ENCODE measurements at regions not wholly inside any gene's neighbourhood (a gene's known extent, or its start where the extent isn't known, plus 50 kb on each side); places are given as distances from the start of the nearest gene placed in this dataset.
"Not testable (repeated sequence)": the region's sequence is repeated elsewhere in the genome, so short reads cannot be mapped to it uniquely, and the experiment has no call there.

DNA sequence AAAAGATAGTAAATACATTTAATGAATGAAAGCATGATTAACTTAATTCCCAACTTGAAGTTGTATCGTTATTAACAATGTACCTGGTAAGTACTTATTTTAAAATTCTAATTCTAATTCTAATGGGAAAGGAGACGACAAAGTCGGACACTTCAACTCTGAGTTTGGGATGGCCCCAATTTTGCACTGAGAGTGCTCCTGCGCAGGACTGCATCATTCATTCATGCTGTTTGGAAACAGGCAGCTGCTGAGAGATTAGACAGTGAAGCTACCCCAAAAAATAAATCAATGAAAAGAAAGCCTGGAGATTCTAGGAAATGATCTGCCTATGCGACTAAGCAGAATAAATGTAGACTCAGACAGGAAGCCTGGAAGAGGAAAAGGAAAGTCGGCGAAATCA, 141.7 kb upstream of the VKORC1L1 start:
- H3K9ac ChIP-seq (ENCODE audit: low read length) = peak overlapping the region; percentile 34
- H3K27me3 ChIP-seq (ENCODE audit: control insufficient read depth, insufficient read depth, low read length) = no peaks in the 10 kb centered on the region
- no peaks in the 10 kb centered on the region for H3K36me3 ChIP-seq (ENCODE audit: control insufficient read depth, insufficient read depth, low read length)
- no peaks in the 10 kb centered on the region for H3K9me3 ChIP-seq (ENCODE audit: control insufficient read depth, low read length)
- peaks cover 7% of the 10 kb centered on the region for H3K4me1 ChIP-seq (ENCODE audit: control insufficient read depth, insufficient read depth, low read length)
- H3K4me3 ChIP-seq (ENCODE audit: low read length) = no peak overlapping the region

GRCh38 chr7:65731562-65732035, 141.3 kb upstream of the VKORC1L1 start:
- Histone ChIP-seq H3K9me3 (ENCODE audit: control insufficient read depth, low read length) (no peaks in the 10 kb centered on the region), H3K4me3 (ENCODE audit: low read length) (no peak overlapping the region), H3K27me3 (ENCODE audit: control insufficient read depth, insufficient read depth, low read length) (no peaks in the 10 kb centered on the region), H3K9ac (ENCODE audit: low read length) (peak overlapping the region; percentile 34), H3K36me3 (ENCODE audit: control insufficient read depth, insufficient read depth, low read length) (no peaks in the 10 kb centered on the region), H3K4me1 (ENCODE audit: control insufficient read depth, insufficient read depth, low read length) (peaks cover 7% of the 10 kb centered on the region)

GRCh38 chr7:65744406-65744805, 128.5 kb upstream of the VKORC1L1 start:
- Histone ChIP-seq H3K9me3 (ENCODE audit: control insufficient read depth, low read length) (no peaks in the 10 kb centered on the region), H3K27me3 (ENCODE audit: control insufficient read depth, insufficient read depth, low read length) (no peaks in the 10 kb centered on the region), H3K4me3 (ENCODE audit: low read length) (no peak overlapping the region), H3K36me3 (ENCODE audit: control insufficient read depth, insufficient read depth, low read length) (no peaks in the 10 kb centered on the region), H3K4me1 (ENCODE audit: control insufficient read depth, insufficient read depth, low read length) (peaks cover 7% of the 10 kb centered on the region), H3K9ac (ENCODE audit: low read length) (no peak overlapping the region)

DNA sequence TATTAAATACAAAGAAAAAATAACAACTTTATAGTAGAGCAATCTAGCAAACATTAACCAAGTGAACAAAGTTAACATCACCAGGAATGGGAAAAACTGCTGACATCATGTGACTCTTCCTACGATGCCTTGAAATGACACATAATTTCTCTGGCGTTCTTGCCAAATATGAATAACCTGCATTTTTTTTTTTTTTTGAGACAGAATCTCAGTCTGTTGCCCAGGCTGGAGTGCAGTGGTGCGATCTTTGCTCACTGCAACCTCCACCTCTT, 126.5 kb upstream of the VKORC1L1 start:
- Histone ChIP-seq H3K27me3 (ENCODE audit: control insufficient read depth, insufficient read depth, low read length) (no peaks in the 10 kb centered on the region), H3K9me3 (ENCODE audit: control insufficient read depth, low read length) (no peaks in the 10 kb centered on the region), H3K4me1 (ENCODE audit: control insufficient read depth, insufficient read depth, low read length) (peaks cover 16% of the 10 kb centered on the region), H3K4me3 (ENCODE audit: low read length) (no peak overlapping the region), H3K9ac (ENCODE audit: low read length) (no peak overlapping the region), H3K36me3 (ENCODE audit: control insufficient read depth, insufficient read depth, low read length) (no peaks in the 10 kb centered on the region)

DNA sequence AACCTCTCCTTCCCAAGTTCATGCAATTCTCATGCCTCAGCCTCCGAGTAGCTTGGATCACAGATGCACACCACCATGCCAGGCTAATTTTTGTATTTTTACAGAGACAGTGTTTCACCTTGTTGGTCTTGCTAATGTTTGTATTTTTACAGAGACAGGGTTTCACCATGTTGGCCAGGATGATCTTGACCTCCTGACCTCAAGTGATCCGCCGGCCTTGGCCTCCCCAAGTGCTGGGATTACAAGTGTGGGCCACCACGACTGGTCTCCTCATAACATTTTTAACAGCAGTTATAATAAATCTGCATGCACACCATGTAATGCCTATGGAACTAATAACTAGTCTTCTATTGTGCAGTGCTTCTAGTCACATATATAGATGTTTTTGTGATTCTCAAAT, 123.8 kb upstream of the VKORC1L1 start:
- H3K9ac ChIP-seq (ENCODE audit: low read length) = no peak overlapping the region
- peaks cover 16% of the 10 kb centered on the region for H3K4me1 ChIP-seq (ENCODE audit: control insufficient read depth, insufficient read depth, low read length)

GRCh38 chr7:65749518-65749917, 123.4 kb upstream of the VKORC1L1 start:
- Histone ChIP-seq H3K4me3 (ENCODE audit: low read length) (no peak overlapping the region), H3K27me3 (ENCODE audit: control insufficient read depth, insufficient read depth, low read length) (no peaks in the 10 kb centered on the region), H3K9ac (ENCODE audit: low read length) (no peak overlapping the region), H3K9me3 (ENCODE audit: control insufficient read depth, low read length) (no peaks in the 10 kb centered on the region), H3K4me1 (ENCODE audit: control insufficient read depth, insufficient read depth, low read length) (peaks cover 16% of the 10 kb centered on the region), H3K36me3 (ENCODE audit: control insufficient read depth, insufficient read depth, low read length) (no peaks in the 10 kb centered on the region)

More for the DNA sequence above, 123.8 kb upstream of the VKORC1L1 start:
- no peaks in the 10 kb centered on the region for H3K36me3 ChIP-seq (ENCODE audit: control insufficient read depth, insufficient read depth, low read length)
- no peaks in the 10 kb centered on the region for H3K27me3 ChIP-seq (ENCODE audit: control insufficient read depth, insufficient read depth, low read length)
- no peak overlapping the region for H3K4me3 ChIP-seq (ENCODE audit: low read length)
- no peaks in the 10 kb centered on the region for H3K9me3 ChIP-seq (ENCODE audit: control insufficient read depth, low read length)

GRCh38 chr7:65750511-65751344, 122.1 kb upstream of the VKORC1L1 start:
- Histone ChIP-seq H3K4me3 (ENCODE audit: low read length) (peak overlapping the region; percentile 96), H3K9me3 (ENCODE audit: control insufficient read depth, low read length) (no peaks in the 10 kb centered on the region), H3K36me3 (ENCODE audit: control insufficient read depth, insufficient read depth, low read length) (no peaks in the 10 kb centered on the region), H3K9ac (ENCODE audit: low read length) (peak overlapping the region; percentile 87), H3K27me3 (ENCODE audit: control insufficient read depth, insufficient read depth, low read length) (no peaks in the 10 kb centered on the region), H3K4me1 (ENCODE audit: control insufficient read depth, insufficient read depth, low read length) (peaks cover 12% of the 10 kb centered on the region)

- not testable (repeated sequence) for H3K9me3 ChIP-seq (ENCODE audit: control insufficient read depth, low read length); H3K27me3 ChIP-seq (ENCODE audit: control insufficient read depth, insufficient read depth, low read length); H3K4me3 ChIP-seq (ENCODE audit: low read length); H3K9ac ChIP-seq (ENCODE audit: low read length); H3K36me3 ChIP-seq (ENCODE audit: control insufficient read depth, insufficient read depth, low read length); H3K4me1 ChIP-seq (ENCODE audit: control insufficient read depth, insufficient read depth, low read length)
These were observed 118.8 kb upstream of the VKORC1L1 start for GRCh38 chr7:65754070-65754469.

GRCh38 chr7:65758991-65759390, 113.9 kb upstream of the VKORC1L1 start:
- H3K4me1 ChIP-seq (ENCODE audit: control insufficient read depth, insufficient read depth, low read length); H3K9me3 ChIP-seq (ENCODE audit: control insufficient read depth, low read length); H3K9ac ChIP-seq (ENCODE audit: low read length); H3K36me3 ChIP-seq (ENCODE audit: control insufficient read depth, insufficient read depth, low read length); H3K4me3 ChIP-seq (ENCODE audit: low read length); H3K27me3 ChIP-seq (ENCODE audit: control insufficient read depth, insufficient read depth, low read length): not testable (repeated sequence)

DNA sequence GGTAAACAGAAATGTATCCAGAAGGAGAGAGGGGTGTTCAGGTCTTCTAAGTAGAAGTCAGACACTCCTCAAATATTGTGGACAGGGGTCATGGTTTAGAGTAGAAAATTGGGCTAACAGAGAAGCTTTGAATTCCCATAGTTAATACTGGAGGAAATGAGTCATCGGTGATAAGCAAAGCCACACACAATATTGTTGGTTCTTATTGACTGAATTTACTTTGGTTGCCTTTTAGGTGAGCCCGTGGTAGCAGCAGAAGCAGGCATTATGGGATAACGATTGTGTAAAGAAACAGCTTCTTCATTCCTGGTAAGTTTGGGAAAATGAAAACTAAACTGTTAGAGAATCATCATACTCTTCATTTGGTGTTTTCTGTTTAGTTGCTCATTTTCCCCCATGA, 110.2 kb upstream of the VKORC1L1 start:
- not testable (repeated sequence) for H3K4me1 ChIP-seq (ENCODE audit: control insufficient read depth, insufficient read depth, low read length); H3K9ac ChIP-seq (ENCODE audit: low read length); H3K36me3 ChIP-seq (ENCODE audit: control insufficient read depth, insufficient read depth, low read length); H3K27me3 ChIP-seq (ENCODE audit: control insufficient read depth, insufficient read depth, low read length); H3K9me3 ChIP-seq (ENCODE audit: control insufficient read depth, low read length); H3K4me3 ChIP-seq (ENCODE audit: low read length)

DNA sequence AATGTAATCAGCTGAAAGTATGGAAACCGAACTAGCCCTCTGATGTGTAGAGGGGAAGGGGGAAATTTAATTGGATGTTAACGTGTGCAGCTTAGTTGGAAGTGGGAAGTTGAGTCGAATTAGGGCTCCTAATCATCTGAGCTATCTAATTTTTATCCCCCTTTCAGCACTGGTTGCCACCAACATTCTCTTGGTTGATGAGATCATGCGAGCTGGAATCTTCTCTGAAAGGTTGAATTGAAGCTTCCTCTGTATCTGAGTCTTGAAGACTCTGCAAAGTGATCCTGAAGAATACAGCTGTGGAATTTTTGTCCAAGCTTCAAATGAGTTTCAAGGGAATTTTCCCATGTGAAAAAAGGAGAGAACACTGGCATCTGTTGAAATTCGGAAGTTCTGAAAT, 109.8 kb upstream of the VKORC1L1 start:
- not testable (repeated sequence) for H3K4me1 ChIP-seq (ENCODE audit: control insufficient read depth, insufficient read depth, low read length); H3K36me3 ChIP-seq (ENCODE audit: control insufficient read depth, insufficient read depth, low read length); H3K4me3 ChIP-seq (ENCODE audit: low read length); H3K27me3 ChIP-seq (ENCODE audit: control insufficient read depth, insufficient read depth, low read length); H3K9ac ChIP-seq (ENCODE audit: low read length); H3K9me3 ChIP-seq (ENCODE audit: control insufficient read depth, low read length)

DNA sequence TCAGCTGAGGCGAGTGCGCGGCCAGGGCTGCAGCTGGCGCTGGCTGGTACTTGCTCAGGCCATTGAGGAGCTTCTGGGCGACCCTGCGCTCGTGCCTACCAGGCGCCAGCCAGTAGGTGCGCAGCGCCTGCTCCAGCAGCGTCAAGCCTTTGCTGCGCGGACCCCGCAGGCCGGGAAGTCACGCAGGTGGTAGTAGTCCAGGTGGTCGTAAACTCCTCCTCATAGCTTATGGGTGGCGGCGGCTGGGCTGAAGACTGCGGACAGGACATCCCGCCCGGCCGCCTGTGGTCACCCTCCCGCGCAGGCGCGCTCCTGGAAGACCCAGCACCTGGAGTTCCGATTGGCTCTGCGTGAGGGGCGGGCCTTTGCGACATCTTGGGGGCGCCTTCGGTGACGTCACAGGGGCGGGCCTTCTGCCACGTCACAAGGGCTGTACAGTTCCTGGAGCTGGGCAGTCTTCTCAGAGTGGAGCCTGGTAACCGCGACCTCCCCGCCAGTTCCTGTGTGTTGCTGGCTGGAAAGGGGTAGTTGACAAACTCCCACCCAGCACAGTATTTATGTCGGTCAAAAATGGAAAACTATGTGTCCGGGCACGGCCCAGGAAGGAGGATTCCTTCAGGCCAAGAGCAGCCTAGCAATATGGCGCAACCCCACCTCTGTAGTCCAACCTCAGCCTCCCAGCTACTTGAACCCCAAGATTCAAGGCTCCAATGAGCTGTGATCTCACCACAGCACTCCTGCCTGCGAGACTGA, 102.2 kb upstream of the VKORC1L1 start:
- H3K4me1 ChIP-seq (ENCODE audit: control insufficient read depth, insufficient read depth, low read length); H3K27me3 ChIP-seq (ENCODE audit: control insufficient read depth, insufficient read depth, low read length); H3K9me3 ChIP-seq (ENCODE audit: control insufficient read depth, low read length); H3K36me3 ChIP-seq (ENCODE audit: control insufficient read depth, insufficient read depth, low read length): not testable (repeated sequence)
- peak overlapping the region; percentile 69 for H3K9ac ChIP-seq (ENCODE audit: low read length)
- H3K4me3 ChIP-seq (ENCODE audit: low read length) = peak overlapping the region; percentile 62

Measured in mucosa of stomach (tissue), 1 donor.